GM18868 (cell line): ENCODE measurements at regions not wholly inside any gene's neighbourhood (a gene's known extent, or its start where the extent isn't known, plus 50 kb on each side); places are given as distances from the start of the nearest gene placed in this dataset.

ENCODE experiments used
- ATAC-seq: cut with Tn5 transposase; IDR thresholded peaks from one replicate; pipeline ENCODE4 v1.9.1; 2021; ENCODE audit warnings: mild to moderate bottlenecking, moderate library complexity; ENCODE audit not compliant: unreplicated experiment

DNA sequence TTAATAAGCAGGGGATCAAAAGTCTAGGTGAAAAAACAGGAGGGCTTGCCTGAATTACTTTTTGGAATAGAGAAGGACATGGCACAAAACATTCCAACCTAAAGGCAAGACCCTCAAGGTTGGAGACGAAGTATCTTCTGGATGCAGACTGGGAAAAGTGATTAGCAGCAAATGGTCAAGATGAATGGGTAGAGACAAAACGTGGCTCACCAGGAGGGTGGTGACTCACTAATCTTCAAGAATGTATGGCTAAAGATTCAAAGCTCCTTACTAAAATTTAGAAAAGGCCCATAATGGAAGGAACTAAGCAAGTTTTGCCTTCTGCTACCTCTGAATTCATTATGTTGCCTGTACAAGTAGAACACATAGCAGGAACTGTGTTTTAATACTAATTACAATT is 469.5 kb upstream of the RBFOX1 start:
- ATAC-seq: no peak

DNA sequence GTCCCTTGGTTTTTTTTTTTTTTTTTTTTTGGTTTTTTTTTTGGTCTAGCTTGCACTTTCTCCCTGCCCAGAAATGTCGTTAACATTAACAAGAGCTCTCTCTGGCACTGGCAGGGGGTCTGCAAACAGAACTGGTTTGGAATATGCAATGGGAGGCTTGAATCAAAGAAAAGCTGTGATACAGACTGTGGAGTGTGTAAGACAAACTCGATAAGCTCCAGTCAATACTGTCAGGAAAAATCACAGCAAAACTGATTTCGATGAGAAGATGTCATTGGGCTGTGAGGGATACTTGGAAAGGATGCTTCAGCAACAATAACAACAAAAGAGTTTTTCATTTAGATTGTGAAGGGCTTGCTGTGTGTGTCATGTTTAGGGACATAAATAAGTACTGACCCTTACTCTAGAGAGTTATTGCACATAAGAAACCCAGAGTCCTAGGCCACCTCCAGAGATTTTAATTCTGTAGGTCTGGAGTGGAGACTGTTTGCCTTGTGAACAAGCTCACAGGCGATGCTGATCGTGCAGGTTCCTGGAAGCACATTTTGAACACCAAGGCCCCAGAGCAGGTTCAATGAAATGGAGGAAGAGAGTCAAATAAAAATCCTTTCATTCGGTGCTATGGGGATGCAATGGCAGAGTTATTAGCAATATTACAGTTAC is 470.7 kb upstream of the RBFOX1 start:
- no peak for ATAC-seq

DNA sequence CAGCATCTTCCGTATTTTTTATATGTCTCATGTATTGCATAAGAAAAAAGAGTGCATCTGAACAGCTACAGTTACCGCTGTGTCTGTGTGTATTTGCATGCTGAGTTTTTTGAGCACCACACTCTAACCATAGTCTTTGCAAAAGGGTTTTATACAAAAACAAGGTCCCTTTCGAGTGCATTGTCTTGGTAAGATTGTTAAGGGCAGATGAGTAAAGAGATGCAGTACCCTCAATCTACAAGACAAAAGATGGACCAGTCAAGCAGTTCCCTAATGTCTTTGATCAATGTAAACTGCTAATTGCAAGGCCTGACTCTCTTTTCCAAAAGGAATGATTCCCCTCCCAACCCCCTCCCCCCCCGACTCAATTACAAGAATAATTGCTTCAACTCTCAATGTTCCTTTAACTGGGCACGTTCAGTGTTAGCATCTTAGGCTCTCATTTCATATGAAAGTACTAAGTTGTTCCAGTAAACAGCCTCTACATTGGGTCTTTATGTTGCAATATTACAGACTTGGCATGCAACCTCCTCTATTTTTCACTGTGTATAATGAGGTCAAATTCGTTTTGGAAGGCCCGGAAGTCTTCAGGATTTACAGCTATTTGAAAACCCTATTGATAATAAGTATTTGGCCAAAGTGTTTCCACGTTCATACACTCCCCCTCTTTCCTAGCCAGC is 471.4 kb upstream of the RBFOX1 start:
- ATAC-seq: no peak

DNA sequence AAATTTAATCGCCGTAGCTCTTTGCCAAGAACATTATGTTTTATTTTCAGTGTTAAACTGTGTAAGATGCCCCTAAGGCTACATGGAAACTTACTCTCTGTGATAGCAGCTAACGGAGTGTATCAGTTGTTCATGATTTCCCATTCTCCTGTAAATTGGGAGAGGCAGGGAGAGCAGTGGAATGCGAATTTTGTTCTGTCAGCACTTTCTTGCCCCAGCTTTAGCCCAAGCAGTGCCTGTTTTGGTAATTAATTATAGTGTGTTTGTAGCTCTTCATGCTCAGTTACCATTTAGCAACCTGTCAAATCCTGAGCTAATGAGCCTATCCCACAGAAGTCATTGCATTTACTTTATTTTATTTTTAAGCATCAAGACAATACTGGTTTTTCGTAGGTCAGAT is 475.1 kb upstream of the RBFOX1 start:
- no peak for ATAC-seq

DNA sequence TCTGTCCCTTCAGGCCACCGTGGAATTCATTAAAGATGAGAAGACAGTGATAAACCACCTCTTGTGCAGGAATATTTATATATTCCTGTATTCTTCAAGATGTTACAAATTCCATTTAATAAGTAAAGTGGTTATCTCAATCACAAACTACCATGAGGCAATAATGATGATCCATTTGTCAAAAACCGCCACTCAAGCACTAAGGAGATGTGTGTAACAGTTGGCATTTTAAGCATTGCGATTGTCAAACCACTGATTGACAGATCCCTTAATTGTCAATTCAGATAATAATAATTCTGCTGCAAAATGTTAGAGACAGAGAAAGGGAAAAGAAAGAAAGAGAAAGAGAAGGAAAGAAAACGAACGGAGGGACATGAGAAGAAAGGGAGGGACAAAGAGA is 476.1 kb upstream of the RBFOX1 start:
- ATAC-seq: no peak

DNA sequence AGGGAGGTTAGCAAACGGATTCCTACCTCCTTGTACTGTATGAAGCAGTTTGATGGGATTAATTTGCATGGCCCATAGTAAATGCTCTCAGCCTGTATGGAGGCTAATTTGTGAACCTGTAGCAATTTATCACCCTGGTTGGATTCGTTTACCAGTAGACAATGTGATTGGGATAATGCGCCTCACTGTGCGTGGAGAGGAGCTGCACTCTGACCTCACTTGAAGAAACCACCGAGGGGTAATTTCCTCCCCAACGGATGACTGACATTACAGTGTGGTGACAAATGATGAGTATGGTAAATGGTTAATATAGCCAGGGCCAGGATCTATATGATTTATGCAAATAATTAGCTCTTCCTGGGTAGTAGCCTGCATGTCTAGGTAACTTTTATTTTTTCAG is 479.1 kb upstream of the RBFOX1 start:
- ATAC-seq: no peak

DNA sequence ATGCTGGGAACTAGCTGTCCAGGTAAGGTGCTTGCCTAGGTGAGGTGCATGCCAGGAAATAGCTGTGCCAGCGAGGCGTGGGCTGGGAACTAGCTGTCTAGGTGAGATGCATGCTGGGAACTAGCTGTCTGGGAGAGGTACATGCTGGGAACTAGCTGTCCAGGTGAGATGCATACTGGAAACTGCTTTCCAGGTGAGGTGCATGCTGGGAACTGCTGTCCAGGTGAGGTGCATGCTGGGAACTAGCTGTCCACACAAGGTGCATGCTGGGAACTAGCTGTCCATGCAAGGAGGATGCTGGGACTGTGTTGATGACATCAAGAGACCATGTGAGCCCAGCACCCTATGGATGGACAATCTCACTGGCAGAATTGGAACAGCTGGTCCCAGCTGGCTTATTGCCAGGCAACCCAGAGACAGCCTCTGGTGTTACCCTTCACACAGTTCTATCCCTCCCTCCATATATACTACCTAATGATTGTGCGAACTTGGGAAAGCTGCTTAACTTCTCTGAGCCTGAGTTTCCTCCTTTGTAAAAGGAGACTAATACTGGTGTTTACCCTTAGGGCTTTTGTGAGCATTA is 479.9 kb upstream of the RBFOX1 start:
- ATAC-seq: no peak

DNA sequence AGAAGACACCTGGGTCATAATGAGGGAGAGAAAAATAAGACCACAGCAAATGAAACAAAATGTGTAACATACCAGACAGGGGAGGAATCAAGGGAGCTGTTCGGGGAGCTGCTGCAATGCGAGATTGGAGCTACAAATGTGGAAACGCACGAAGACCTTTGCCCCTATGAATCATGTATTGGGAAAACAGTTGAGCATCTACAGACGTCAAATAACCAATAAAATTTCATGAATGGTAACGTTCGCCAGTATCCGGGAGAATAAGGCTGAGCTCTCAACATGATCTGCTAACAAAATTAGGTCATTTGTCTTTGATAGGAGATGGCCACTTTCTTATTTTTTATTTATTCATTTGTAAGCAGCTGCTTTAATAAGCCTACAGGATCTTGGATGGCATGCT is 486.2 kb upstream of the RBFOX1 start:
- ATAC-seq: no peak

DNA sequence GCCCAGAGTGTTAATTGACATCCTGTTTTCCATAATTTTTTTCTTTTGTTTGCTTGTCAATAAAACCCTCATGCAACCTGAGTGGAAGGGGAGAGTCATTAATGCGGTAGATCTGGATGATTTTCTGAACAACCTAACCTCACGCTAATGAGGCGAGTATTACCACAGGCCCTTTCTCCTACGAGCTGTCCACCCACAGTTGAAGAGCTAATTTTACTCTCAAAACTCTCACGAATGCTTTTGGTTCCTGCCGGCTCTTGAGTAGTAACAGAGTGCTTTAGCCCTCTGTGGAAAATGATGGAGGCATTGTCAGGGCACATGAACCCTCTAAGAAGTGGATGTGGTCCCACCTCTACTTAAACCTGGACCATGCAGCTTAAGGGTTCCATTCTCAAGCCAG is 491.3 kb upstream of the RBFOX1 start:
- no peak for ATAC-seq

DNA sequence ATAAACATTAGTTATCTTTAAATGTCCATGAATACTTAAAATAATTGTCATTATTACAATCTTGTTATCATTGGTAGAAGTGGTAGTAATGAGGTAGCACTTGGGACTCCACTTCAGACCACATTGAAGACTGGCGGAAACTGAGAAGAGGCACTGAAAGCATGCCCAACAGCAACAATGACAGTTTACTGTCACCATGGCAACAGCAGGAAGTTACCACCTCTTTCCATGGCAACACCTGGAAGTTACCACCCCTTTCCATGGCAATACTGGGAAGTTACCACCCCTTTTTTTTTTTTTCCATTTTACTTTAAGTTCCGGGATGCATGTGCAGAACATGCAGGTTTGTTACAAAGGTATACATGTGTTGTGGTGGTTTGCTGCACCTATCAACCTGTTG is 494.9 kb upstream of the RBFOX1 start:
- ATAC-seq: no peak

DNA sequence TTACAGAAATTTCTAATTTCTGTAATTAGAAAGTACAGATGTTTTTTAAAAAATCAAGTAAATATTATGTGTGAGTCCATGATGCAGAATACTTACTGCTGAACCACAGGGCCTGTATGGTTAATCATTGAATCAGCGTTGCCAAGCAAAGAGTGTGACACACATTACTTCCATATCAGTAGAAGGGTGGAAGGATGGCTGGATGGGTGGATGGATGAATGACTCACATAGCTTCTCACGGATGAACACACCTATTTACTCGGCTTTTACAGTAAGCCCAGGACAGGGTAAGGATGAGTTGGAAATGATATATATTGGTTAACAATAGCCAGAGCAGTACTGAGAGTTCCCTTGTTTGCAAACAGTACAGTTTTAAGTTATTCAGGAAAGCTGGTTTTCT is 495.9 kb upstream of the RBFOX1 start:
- ATAC-seq: no peak

DNA sequence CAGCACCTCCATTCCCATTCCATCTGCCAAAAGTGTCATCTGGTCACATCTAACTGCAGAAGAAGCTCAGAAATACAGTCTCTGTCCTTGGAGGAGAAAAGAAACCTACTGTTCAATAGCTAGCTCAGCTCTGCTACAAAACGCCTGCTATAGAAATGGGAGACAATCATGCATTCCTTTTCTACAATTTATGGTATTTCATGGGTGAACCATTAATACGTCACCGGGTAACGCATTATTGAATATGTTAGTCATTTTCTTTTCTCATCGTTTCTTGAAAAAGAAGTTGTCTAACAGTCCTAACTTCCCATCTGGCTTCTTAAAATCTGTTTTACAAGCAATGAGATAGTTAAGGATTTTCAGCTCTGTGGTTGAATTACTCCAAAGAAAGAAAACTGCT is 496.7 kb upstream of the RBFOX1 start:
- no peak for ATAC-seq

DNA sequence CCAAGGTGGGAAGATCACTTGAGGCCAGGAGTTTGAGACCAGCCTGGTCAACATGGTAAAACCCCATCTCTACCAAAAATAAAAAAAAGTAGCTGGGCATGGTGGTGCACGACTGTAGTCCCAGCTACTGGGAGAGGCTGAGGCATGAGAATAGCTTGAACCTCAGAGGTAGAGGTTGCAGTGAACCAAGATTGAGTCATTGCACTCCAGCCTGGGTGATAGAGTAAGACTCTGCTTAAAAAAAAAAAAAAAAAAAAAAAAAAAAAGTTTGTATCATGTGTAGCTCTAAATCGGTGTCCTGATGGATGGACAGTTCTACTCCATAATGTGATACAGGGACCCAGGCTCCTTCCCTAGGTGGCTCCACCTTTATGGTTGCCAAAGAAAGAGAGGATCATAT is 497.1 kb upstream of the RBFOX1 start:
- ATAC-seq: no peak

DNA sequence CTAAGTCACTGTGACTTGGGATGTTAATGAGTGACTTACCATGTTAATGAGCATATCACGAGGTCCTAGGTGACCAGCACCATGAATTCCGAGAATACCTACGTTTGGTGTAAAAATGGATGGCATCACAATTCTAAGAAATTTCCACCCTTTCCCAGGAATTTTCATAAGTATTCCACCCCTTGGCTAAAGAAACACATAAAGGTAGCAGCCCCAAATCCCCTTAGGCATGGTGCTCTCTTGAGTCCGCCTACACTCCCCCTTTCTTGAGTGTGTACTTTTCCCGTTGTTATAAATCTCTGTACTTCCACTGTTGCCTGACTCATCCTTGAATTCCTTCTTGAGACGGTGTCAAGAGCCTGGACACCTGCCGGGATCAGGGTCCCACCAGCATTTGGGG is 504.0 kb upstream of the RBFOX1 start:
- no peak for ATAC-seq

DNA sequence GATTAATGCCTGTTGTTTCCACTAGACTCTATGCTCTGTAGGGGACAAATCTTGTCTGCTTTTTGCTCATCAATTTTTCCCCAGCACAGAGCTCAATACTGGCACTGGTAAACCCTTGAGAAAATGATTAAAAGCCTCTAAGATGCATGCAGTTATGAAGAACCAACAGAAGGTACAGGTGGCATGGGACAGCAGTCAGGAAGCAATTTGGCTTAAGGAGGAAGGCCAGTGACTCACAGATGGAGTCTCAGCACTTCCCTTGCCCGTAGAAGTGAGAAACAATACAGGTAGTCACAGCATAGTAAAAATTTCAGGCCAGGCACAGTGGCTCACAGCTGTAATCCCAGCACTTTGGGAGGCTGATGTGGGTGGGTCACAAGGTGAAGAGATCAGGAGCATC is 504.7 kb upstream of the RBFOX1 start:
- ATAC-seq: no peak

DNA sequence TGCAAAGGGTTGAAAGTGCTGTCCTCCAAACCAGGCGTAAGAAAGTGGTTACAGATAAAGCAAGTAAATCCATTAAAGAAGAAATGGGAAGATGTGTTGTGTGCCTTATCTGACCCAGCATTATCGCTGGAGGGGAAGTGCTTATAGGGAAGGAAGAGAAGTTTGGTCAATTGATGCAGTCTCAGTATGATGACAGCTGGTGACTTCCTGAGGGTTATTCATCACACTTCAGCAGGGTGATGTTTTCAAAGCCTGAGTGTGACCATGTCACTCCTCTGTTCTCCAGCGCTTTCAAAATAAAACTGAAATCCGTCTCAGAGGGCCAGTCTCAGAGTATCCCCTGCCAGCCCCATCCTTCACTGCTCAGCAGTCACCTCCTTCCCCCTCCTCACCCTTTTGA is 505.4 kb upstream of the RBFOX1 start:
- ATAC-seq: no peak

DNA sequence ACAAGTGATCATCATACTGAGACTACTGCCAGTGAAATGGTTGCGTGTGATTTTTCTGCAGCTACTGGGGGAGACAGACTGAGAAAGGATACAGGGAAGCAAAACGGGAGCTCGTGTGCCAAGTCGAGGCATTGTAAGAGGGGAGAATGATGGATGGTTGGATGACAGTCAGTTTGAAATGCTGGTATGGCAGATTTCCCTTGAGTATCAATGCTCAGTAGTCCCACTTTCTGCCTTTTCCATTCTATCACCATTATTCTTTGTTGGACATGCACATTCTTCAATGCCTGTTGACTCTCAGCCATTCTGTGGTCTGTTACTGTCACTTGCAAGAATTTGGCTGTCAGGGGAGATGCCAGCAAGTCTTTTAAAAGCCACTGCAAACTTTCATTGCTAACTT is 510.6 kb upstream of the RBFOX1 start:
- ATAC-seq: no peak

DNA sequence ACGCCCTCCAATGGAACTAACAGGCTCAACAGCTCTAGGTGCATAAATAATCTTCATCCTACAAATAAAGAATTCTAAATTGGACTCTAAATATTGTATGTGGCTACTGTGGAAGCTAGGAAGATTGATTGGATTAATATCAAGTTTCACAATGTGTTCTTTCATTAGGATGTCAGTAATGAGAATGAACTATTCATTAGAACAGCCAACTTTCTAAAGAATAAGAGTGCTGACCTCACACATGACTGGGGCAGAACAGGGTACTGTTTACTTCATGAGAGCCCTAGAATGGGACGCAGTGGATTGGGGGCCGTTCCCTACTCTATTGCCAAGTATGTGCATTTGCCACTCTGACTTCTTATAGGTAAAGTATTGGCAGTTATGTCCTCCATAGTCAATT is 528.2 kb upstream of the RBFOX1 start:
- no peak for ATAC-seq

DNA sequence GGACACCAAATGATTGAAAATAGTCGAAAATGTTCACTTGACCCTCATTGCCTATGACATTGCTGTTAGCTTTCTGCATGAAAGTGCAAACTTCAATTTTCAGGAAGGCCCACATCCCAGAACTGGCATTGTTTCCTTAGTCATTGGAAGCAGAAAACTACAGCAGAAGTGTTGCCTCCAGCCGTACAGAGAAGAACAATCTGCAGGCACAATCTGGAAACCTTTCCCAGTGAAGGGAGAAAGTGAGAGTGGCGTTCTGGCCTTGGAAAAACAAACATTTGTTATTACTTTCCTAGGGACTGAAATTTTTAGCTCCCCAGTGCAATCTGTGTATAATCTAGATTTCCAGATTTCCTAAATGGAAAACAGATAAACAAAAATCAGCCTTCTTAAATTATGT is 529.5 kb upstream of the RBFOX1 start:
- no peak for ATAC-seq

DNA sequence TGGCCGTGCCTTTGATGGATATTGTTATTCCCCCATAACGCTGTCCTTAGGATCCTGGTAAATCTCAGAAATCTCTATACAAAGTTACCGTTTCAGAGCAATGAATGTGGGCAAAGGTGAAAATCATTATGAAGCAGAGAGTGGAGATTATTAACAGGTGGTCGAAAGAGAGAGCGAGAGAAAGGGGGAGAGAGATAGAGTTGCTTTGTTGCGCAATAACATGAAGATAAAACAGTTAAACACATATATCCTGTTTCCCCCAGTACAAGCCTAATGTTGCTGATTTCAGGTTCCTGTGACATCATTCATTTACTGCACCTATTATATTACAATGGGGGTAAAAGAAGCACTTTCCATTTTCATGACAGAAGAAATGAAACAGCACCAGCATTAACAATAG is 535.4 kb upstream of the RBFOX1 start:
- ATAC-seq: no peak

DNA sequence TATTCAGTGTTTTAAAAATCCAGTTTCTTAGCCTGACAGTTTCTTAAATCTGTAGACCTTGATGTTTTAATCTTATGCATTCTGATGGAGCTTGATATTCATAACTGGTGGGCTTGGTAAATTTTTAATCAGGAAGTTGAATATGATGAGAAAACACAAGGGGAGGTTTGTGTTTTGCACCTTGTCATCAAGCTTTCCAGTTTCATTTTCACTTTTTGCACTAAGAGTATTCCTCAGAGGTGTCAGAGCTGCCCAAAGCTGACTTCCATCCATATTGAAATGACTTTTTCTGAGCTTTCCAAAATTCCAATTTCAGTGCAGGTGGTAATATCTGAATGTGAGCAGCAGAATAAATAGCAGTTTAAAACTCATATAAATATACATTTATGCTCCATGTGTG is 555.0 kb upstream of the RBFOX1 start:
- ATAC-seq: no peak

DNA sequence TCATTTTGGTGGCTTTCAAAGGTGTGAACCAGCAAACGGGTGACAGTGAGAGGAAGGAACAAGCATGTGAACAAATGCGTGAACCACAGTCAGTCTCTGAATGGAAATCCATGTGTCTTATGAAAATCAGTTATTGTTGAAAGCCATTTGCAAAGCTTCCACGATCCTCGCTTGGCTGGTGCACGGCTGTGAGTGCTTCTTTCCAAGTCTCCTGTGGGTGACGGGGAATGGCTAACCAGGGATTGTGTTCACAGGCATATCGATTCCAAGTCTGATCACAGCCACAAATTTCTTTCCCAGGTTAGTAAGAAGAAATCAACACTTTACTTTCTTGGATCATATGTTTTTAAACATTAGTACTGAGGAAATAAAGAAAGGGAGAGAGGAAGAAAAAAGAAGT is 556.9 kb upstream of the RBFOX1 start:
- ATAC-seq: no peak

DNA sequence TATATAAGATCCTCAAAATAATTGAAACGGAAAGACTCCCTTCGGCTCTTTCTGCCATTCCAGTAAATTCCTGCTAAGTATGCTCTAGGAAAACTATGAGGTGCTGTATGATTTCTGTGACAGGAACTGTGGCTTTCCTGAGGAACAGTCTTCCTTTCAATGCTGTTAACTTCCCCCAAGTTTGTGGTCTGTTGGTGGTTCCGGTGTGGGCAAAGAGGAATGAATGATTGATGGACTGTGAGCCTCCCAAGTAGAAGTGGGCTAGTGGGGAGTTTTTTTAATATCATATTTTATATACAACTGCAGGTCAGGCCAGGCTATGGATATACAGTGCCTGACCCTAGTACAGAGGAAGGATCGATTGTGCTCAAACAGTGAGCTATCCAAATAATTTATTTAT is 560.7 kb upstream of the RBFOX1 start:
- ATAC-seq: no peak
